Activated naive CD4-positive, alpha-beta T cell treated with anti-CD3 and anti-CD28 coated beads, Interleukin-2, amount 50 U/mL, for 72 hours (primary cell): ENCODE measurements at regions not wholly inside any gene's neighbourhood (a gene's known extent, or its start where the extent isn't known, plus 50 kb on each side); places are given as distances from the start of the nearest gene placed in this dataset.
A peak's percentile ranks its signal among the peaks of the same experiment; 100 is the strongest.

ENCODE experiments used
- ATAC-seq, 2 donors: fragments of 150-1000 bp; cut with Tn5 transposase; 2 replicates each; pipeline ENCODE4 v1.10.0; 2021; ENCODE audit warnings: mild to moderate bottlenecking in 2 of 2, moderate library complexity in 2 of 2
- DNase-seq, 2 donors: peaks; one replicate each; pipeline ENCODE4 v3.0.0; 2021 to 2022; ENCODE audit warnings: low spot score in 2 of 2
- H3K27ac Mint-ChIP-seq, 2 donors: one replicate each; pipeline ENCODE4 v1.8.0; 2022; ENCODE audit warnings: mild to moderate bottlenecking in 2 of 2, mixed read lengths in 2 of 2
- H3K36me3 Mint-ChIP-seq, 2 donors: one replicate each; pipeline ENCODE4 v1.8.0; 2022; ENCODE audit warnings: mixed read lengths in 2 of 2
- H3K9me3 Mint-ChIP-seq, 2 donors: one replicate each; pipeline ENCODE4 v1.8.0; 2022; ENCODE audit warnings: mixed read lengths in 2 of 2

- H3K27ac Mint-ChIP-seq: peak overlapping the region; percentile 96 to 98
- H3K9me3 Mint-ChIP-seq: peaks cover 8 to 10% of the 10 kb centered on the region in 2 donors
- DNase-seq (no peak), ATAC-seq (peak; percentile 56 to 65)
- H3K36me3 Mint-ChIP-seq: peaks cover 0 to 8% of the 10 kb centered on the region in 2 donors
These were observed 62.7 kb upstream of the ZPBP start for GRCh38 chr7:50155755-50156154.

GRCh38 chr7:50153995-50154394 lies 60.9 kb upstream of the ZPBP start:
- ATAC-seq: no peak
- no peak for DNase-seq
- Mint-ChIP-seq H3K27ac (peak overlapping the region in 1 of 2 donors; percentile 96), H3K36me3 (peaks cover 0 to 8% of the 10 kb centered on the region in 2 donors), H3K9me3 (peaks cover 8 to 10% of the 10 kb centered on the region in 2 donors)

- H3K9me3 Mint-ChIP-seq: peaks cover 8 to 10% of the 10 kb centered on the region in 2 donors
- ATAC-seq: no peak
- no peak overlapping the region for H3K27ac Mint-ChIP-seq
- no peak for DNase-seq
- peaks cover 0 to 8% of the 10 kb centered on the region in 2 donors for H3K36me3 Mint-ChIP-seq
These were observed 60.1 kb upstream of the ZPBP start for GRCh38 chr7:50153148-50153547.

GRCh38 chr7:50152486-50152885 lies 59.4 kb upstream of the ZPBP start:
- peaks cover 0 to 8% of the 10 kb centered on the region in 2 donors for H3K36me3 Mint-ChIP-seq
- DNase-seq: no peak
- H3K9me3 Mint-ChIP-seq: peaks cover 8 to 10% of the 10 kb centered on the region in 2 donors
- ATAC-seq: no peak
- H3K27ac Mint-ChIP-seq: no peak overlapping the region

GRCh38 chr7:50151661-50152060 lies 58.6 kb upstream of the ZPBP start:
- Mint-ChIP-seq H3K36me3 (peaks cover 0 to 8% of the 10 kb centered on the region in 2 donors), H3K27ac (no peak overlapping the region), H3K9me3 (peaks cover 8 to 10% of the 10 kb centered on the region in 2 donors)
- no peak for ATAC-seq
- DNase-seq: no peak

- ATAC-seq (no peak), DNase-seq (no peak)
- Mint-ChIP-seq H3K9me3 (peaks cover 8 to 10% of the 10 kb centered on the region in 2 donors), H3K36me3 (peaks cover 0 to 8% of the 10 kb centered on the region in 2 donors), H3K27ac (peak overlapping the region in 1 of 2 donors; percentile 75)
These were observed 58.0 kb upstream of the ZPBP start for GRCh38 chr7:50151001-50151400.

- peak overlapping the region; percentile 0 to 80 for H3K27ac Mint-ChIP-seq
- ATAC-seq (peak in 1 of 2 donors; percentile 23), DNase-seq (no peak)
- peaks cover 3% of the 10 kb centered on the region in 2 donors for H3K9me3 Mint-ChIP-seq
- H3K36me3 Mint-ChIP-seq: peaks cover 0 to 2% of the 10 kb centered on the region in 2 donors
These were observed 56.3 kb upstream of the ZPBP start for GRCh38 chr7:50149369-50149768.

- Mint-ChIP-seq H3K27ac (peak overlapping the region; percentile 80 to 83), H3K9me3 (no peaks in the 10 kb centered on the region), H3K36me3 (no peaks in the 10 kb centered on the region)
- no peak for DNase-seq
- ATAC-seq: peak; percentile 85 to 87
These were observed 55.1 kb upstream of the ZPBP start for GRCh38 chr7:50147951-50148808.

- Mint-ChIP-seq H3K36me3 (no peaks in the 10 kb centered on the region), H3K27ac (peak overlapping the region; percentile 25 to 57), H3K9me3 (no peaks in the 10 kb centered on the region)
- DNase-seq (no peak), ATAC-seq (no peak)
These were observed 53.6 kb upstream of the ZPBP start for GRCh38 chr7:50146692-50147091.

GRCh38 chr7:50145801-50146338 lies 52.8 kb upstream of the ZPBP start:
- Mint-ChIP-seq H3K36me3 (no peaks in the 10 kb centered on the region), H3K9me3 (no peaks in the 10 kb centered on the region), H3K27ac (peak overlapping the region; percentile 56 to 57)
- DNase-seq (no peak), ATAC-seq (peak in 1 of 2 donors; percentile 17)

- no peaks in the 10 kb centered on the region for H3K9me3 Mint-ChIP-seq
- no peaks in the 10 kb centered on the region for H3K36me3 Mint-ChIP-seq
- H3K27ac Mint-ChIP-seq: peak overlapping the region in 1 of 2 donors; percentile 69
- peak in 1 of 2 donors; percentile 26 for ATAC-seq
- DNase-seq: no peak
These were observed 52.2 kb upstream of the ZPBP start for GRCh38 chr7:50145226-50145625.
